Skin epidermis (tissue), 12 donors: ENCODE measurements at regions not wholly inside any gene's neighbourhood (a gene's known extent, or its start where the extent isn't known, plus 50 kb on each side); places are given as distances from the start of the nearest gene placed in this dataset.

Experiments
- H3K27ac ChIP-seq, 21 experiments: fragments of 200-600 bp; sonication (generic) in 11 of 21; one replicate each; pipeline ENCODE4 v1.5.0; 2020; ENCODE audit warnings: mild to moderate bottlenecking in 3 of 21, inconsistent platforms in 2 of 21, moderate library complexity in 2 of 21
- H3K4me3 ChIP-seq, 7 experiments: fragments of 200-600 bp; sonication (generic) in 2 of 7; one replicate each; pipeline ENCODE4 v1.5.0; 2020; ENCODE audit warnings: inconsistent platforms in 2 of 7, mild to moderate bottlenecking in 2 of 7, moderate library complexity in 1 of 7

DNA sequence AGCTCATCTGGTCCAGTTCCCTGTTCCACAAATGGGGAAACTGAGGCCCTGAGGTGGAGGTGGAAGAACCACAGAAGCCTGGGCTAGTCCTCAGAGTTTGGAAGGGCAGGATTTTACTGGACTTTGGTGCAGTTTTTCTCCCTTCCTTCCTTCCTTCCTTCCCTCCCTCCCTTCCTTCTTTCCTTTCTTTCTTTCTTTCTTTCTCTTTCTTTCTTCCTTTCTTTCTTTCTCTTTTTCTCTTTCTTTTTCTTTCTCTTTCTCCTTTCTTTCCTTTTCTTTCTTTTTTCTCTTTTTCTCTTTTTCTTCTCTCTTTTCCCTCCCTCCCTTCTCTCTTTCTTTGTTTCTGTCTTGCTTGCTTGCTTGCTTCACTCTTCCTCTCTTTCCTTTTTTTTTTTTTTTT is 95.7 kb upstream of the TBX3 start:
- no peak overlapping the region for H3K27ac ChIP-seq
- H3K4me3 ChIP-seq = no peak overlapping the region

DNA sequence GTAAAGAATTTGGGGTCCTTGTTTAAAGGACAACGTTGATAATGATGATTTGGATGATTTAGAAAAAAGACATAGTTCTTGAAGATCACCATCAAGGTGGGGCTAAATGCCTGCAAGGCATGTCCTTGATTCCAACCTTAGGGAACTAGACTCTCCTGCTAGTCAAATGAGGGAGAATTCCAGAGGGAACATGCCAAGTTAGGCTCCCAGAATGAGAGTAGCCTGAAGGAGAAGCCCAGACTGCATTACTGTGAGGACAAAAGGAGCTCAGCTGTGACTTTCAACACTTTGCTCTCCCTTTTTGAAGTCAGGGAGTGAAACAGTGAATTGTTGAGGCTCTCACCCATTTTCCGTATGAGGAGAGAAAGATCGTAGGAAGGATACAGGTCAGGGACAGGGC is 95.2 kb upstream of the TBX3 start:
- Histone ChIP-seq H3K4me3 (no peak overlapping the region), H3K27ac (no peak overlapping the region)

DNA sequence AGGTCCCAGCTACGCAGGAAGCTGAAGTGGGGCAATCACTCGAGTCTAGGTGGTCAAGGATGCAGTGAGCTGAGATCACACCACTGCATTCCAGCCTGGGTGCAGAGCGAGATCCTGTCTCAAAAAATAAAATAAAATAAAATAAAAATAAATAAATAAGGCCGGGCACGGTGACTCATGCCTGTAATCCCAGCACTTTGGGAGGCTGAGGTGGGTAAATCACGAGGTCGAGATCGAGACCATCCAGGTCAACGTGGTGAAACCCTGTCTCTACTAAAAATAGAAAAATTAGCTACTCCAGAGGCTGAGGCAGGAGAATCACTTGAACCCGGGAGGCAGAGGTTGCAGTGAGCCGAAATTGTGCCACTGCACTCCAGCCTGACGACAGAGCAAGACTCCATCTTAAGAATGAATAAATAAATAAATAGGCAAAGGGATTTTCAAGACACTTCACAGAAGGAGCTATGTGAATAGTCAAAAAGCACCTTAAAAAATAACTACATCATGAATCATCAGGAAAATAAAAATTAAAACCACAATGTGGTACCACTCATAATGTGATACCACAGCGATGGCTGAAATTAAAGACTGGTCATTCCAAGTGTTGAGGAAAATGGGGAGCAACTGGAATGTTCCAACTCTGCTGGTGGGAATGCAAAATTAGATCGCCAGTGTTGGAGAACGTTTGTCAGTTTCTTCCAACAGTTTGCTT is 92.9 kb upstream of the TBX3 start:
- no peak overlapping the region for H3K4me3 ChIP-seq
- H3K27ac ChIP-seq = no peak overlapping the region

GRCh38 chr12:114774699-114775098 is 90.7 kb upstream of the TBX3 start:
- Histone ChIP-seq H3K4me3 (no peak overlapping the region), H3K27ac (no peak overlapping the region)

- Histone ChIP-seq H3K27ac (no peak overlapping the region), H3K4me3 (no peak overlapping the region)
Observed at GRCh38 chr12:114774197-114774596, 90.2 kb upstream of the TBX3 start.

- H3K27ac ChIP-seq = no peak overlapping the region
Observed at GRCh38 chr12:114770323-114770722, 86.3 kb upstream of the TBX3 start.

DNA sequence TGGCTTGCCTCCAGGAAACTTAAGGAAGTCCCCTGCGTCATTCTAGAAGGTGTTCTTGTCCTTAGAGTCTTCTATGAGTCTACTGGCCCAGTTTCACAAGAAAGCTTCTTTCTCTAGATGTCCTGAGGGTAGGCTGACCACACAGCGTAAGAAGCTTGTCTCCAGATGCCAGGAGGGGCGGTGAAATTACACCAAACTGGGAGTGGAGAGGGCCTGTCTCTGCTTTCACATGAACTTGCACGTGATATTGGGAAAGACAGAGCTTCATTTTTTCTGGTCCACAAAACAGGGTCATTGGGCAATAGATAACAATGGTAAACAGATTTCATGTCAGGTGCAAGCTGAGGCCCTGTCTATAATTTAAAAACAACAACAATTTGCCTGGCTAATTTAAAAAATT is 85.7 kb upstream of the TBX3 start:
- Histone ChIP-seq H3K27ac (no peak overlapping the region), H3K4me3 (no peak overlapping the region)

More at GRCh38 chr12:114770323-114770722, 86.3 kb upstream of the TBX3 start:
- H3K4me3 ChIP-seq = no peak overlapping the region

- no peak overlapping the region for H3K27ac ChIP-seq
- H3K4me3 ChIP-seq = no peak overlapping the region
Observed at GRCh38 chr12:114767906-114768722, 84.1 kb upstream of the TBX3 start.

DNA sequence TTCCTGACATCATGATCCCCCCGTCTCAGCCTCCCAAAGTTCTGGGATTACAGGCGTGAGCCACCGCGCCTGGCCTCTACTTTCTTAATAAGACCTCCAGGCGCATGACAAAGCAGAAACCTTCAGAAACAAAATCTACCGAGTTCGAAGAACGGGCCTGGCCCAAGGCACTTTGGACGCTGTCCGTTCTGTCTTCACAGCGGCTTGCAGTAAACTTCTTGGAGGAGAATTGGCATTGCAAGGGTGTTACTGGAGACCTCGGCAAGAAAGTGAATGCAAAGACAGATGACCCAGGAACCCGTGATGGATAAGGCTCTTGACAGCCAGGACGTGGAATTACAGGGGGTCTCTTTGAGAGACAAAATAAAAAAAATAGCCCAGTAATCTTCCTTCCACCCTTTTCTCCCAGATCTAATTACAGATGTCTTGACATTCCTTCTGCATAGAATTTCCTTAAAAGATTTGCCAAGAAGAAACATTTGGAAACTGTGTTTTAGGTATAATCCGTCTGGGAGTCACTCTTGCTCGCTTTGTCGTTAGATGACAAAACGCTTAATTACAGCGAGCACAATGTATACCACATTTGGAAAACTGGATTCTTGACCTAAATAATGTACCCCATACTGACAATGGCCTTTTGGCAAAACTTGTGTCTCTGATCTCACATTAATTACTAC is 83.2 kb upstream of the TBX3 start:
- no peak overlapping the region for H3K27ac ChIP-seq
- H3K4me3 ChIP-seq = no peak overlapping the region

- Histone ChIP-seq H3K27ac (no peak overlapping the region), H3K4me3 (no peak overlapping the region)
Observed at GRCh38 chr12:114765960-114766691, 82.2 kb upstream of the TBX3 start.

GRCh38 chr12:114764510-114764909 is 80.5 kb upstream of the TBX3 start:
- H3K4me3 ChIP-seq = no peak overlapping the region
- H3K27ac ChIP-seq = no peak overlapping the region

DNA sequence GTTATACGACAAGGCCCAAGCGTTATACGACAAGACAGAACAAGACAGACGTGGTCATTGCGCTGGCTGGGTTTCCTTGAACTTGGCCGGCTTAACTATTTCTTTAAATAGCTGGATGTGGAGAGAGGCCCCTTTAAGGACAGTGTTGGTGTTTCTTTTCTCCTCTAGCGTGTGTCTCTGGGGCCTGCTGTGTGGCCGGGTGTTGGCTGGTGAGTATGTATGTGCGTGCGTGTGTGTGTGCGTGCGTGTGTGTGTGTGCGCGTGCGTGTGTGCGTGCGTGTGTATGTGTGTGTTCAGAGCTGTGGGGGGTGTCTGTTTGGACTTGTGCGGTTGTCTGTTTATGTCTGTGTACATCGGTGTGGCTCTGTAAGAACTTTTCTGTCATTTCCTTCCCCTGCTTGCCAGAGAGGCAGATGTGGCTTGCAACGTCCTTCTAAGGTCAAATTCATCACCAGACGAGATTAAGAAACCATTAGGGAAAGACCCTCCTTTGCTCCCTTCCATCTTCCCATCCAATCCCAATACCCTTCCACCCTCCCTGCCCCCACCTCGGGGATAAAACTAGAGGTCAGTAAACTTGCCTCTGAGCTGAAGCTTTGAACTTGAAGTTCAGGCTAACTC is 78.6 kb upstream of the TBX3 start:
- H3K4me3 ChIP-seq = no peak overlapping the region
- no peak overlapping the region for H3K27ac ChIP-seq

DNA sequence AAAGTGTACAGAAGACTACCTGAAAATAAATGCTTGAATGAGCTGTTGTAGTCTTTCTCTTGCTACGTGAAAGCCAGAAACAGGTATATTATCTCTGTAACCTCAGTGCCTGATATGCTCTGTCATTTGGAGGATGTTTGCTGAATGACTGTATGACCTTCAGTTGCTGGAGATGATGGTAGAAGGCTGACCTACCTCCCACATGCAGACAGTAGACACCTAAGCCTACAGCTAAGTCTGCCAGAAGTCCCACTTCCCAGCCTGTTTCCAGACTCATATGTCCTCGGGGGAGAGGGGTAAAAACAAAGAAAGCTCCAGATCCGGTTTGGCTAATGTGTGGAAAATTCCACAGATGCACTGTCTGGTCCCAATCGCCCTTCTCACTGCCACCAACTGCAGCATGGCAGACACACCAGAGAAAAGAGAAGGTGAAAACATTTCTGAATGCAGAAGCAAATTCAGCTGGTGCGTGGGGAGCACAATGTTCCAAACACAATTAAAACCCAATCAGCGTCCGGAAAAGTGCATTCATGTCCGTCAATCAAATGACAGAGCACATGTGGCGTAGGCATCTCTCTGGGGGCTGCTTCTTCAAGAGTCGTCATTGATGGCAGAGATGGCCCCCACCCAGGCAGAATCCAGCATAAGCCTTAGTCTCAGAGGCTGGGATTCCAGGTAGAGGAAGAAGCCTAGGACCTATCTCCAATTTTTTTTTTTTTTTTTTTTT is 76.3 kb upstream of the TBX3 start:
- no peak overlapping the region for H3K4me3 ChIP-seq
- H3K27ac ChIP-seq = no peak overlapping the region

DNA sequence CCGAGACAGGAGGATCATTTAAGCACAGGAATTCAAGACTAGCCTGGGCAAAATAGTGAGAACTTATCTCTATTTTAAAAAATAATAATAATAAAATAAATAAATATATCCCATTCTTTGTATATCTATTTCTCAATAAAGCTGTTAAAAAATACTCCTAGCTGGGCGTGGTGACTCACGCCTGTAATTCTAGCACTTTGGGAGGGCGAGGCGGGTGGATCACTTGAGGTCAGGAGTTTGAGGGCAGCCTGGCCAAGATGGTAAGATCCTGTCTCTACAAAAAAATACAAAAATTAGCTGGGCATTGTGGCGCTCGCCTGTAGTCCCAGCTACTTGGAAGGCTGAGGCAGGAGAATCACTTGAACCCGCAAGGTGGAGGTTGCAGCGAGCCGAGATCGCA is 75.7 kb upstream of the TBX3 start:
- Histone ChIP-seq H3K27ac (no peak overlapping the region), H3K4me3 (no peak overlapping the region)

DNA sequence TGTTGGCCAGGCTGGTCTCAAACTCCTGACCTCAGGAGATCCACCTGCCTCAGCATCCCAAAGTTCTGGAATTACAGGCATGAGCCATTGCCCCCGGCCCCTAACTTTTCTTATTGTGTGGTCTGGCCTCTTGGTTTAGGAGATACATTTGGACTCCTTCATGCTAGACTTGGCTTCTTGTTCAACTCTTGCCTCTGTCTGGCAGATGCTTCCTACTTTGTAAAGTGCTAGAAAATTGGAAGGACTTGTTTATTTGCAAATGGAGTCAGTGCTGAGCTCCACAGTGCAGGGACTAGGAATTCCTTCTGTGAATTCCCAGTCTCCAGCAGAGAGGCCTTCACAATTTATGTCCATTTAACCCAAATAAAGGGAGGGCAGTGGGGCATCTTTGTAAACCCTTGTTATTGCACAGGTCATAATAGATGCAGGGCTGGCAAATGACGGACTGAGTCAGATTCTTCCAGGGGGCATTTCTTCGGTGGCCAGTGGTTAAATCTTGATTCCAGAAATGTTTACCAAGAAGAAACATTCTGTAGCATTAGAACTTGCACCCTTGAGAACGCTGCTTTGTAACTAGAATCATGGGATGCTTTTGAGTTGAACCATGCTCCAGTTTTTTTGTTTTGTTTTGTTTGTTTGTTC is 73.8 kb upstream of the TBX3 start:
- Histone ChIP-seq H3K27ac (no peak overlapping the region), H3K4me3 (no peak overlapping the region)

DNA sequence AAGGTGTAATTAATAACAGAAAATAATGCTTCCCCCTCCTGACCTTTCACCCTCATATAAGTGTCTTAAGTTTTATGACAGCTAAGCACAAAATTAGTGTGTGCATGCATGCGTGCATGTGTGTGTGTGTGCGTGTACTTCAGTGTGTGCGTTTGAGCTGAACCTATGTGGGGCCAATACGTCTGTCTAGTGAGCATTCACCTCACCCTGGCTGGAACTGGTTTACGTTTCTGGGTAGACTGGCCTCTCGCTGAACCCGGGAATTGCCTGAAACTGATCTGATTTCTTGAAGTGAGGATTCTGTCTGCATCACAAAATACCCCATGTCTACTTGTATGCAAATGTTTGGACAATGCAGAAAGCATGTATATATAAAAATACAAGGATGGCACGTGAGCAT is 68.2 kb upstream of the TBX3 start:
- no peak overlapping the region for H3K27ac ChIP-seq
- H3K4me3 ChIP-seq = no peak overlapping the region

DNA sequence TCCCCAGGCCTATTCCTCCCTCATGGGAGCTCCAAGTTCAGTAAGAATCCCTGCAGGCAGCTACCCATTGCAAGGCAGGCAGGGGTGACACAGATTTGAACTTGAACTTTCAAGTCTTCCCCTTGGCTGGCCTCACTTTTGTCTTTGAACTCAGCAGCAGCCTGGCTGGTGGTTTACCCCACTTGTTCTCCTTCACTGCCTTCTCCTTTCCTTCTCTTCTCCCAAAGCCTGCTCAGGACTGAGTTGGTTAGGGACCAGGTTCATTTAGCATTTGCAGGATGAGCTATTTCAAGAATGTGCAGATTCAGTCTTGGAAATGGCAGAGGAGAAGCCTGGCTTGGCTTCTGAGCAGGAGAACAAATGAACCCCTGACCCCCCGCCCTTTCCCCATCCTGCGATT is 67.7 kb upstream of the TBX3 start:
- H3K27ac ChIP-seq = no peak overlapping the region
- H3K4me3 ChIP-seq = no peak overlapping the region

DNA sequence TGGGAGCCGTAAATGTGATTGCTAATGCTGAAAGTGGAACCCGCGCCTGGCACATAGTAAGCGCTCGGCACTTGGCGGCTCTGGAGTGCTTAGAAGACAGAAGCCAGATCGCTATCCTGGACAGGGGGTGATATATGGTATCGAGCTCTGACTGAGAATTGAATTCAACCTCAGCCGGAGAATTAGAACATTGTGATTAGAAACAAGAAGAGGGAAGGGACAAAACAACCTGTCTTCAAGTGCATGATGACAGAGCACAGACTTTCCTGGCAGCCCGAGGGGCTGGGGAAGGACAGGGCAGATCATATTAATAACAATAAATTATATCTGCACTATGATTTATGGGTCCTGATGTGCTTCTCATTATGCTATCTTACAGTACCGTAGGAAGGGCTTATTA is 66.9 kb upstream of the TBX3 start:
- Histone ChIP-seq H3K27ac (no peak overlapping the region), H3K4me3 (no peak overlapping the region)

- no peak overlapping the region for H3K27ac ChIP-seq
Observed at GRCh38 chr12:114749065-114749464, 65.1 kb upstream of the TBX3 start.

More at GRCh38 chr12:114749065-114749464, 65.1 kb upstream of the TBX3 start:
- H3K4me3 ChIP-seq = no peak overlapping the region
